BJ (cell line): ENCODE measurements at regions not wholly inside any gene's neighbourhood (a gene's known extent, or its start where the extent isn't known, plus 50 kb on each side); places are given as distances from the start of the nearest gene placed in this dataset.
"Not testable (repeated sequence)": the region's sequence is repeated elsewhere in the genome, so short reads cannot be mapped to it uniquely, and the experiment has no call there.

Experiments used
- CTCF ChIA-PET: fragments of 350-600 bp; formaldehyde crosslinking; extraction: SDS; loops from one replicate; lab custom pipeline; 2021; ENCODE audit warnings: antibody characterized with exemption, inconsistent platforms; lab: Yijun Ruan, JAX
- POLR2A ChIA-PET: fragments of 300-600 bp; sonication (Branson Sonifier 250); formaldehyde crosslinking; extraction: SDS; loops from one replicate; lab custom pipeline; 2021; ENCODE audit warnings: antibody characterized with exemption; lab: Charles Lee
- DNase-seq: peaks from one replicate; pipeline ENCODE4 v3.0.0-alpha.2; 2011; ENCODE audit warnings: low read depth
- H3K27me3 ChIP-seq: 2 replicates; pipeline ENCODE4 v1.6.0; 2011; ENCODE audit warnings: low read length; ENCODE audit not compliant: control insufficient read depth, insufficient read depth
- H3K36me3 ChIP-seq: 2 replicates; pipeline ENCODE4 v1.5.1; 2011; ENCODE audit warnings: low read length; ENCODE audit not compliant: control insufficient read depth, insufficient read depth
- H3K4me3 ChIP-seq: 2 replicates; pipeline ENCODE4 v1.5.1; 2011; ENCODE audit warnings: low read depth, mild to moderate bottlenecking, control low read depth, low read length
- TF ChIP-seq, protein P1 (sequence below): IDR thresholded peaks from 2 replicates; pipeline ENCODE4 v1.5.1; 2011; ENCODE audit warnings: low read depth, mild to moderate bottlenecking, control low read depth, inconsistent platforms, low read length, moderate library complexity; ENCODE audit not compliant: insufficient read depth

DNA sequence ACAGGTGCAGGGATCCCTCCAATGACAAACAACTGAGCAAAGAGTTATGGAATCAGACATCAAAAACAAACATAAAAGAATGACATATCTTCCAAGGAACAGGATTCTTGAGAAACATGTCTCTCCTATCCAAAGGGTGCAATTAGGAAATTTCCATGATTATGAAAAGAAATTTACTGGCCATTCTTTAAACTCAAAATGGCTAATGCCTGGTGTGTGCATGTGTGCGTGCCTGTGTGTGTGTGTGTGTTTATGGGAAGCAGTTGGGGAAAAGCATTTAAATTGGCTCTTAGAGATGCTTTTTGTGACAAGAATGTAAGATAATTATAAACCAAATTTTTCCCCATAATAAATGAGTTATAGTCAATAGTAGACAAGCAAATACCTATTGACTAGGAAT lies 320.5 kb upstream of the THBS1 start:
- Histone ChIP-seq H3K36me3 (no peaks in the 10 kb centered on the region), H3K27me3 (no peaks in the 10 kb centered on the region), H3K4me3 (no peak overlapping the region)
- no peak for DNase-seq
- CTCF ChIA-PET, result interaction anchor here (1.5 to 1.8 kb wide), 3 partner anchors 88 to 129 kb away, joined by 3 to 4 read pairs (median 4); no protein-coding TSS in a partner anchor
- TF ChIP-seq, protein P1, sequence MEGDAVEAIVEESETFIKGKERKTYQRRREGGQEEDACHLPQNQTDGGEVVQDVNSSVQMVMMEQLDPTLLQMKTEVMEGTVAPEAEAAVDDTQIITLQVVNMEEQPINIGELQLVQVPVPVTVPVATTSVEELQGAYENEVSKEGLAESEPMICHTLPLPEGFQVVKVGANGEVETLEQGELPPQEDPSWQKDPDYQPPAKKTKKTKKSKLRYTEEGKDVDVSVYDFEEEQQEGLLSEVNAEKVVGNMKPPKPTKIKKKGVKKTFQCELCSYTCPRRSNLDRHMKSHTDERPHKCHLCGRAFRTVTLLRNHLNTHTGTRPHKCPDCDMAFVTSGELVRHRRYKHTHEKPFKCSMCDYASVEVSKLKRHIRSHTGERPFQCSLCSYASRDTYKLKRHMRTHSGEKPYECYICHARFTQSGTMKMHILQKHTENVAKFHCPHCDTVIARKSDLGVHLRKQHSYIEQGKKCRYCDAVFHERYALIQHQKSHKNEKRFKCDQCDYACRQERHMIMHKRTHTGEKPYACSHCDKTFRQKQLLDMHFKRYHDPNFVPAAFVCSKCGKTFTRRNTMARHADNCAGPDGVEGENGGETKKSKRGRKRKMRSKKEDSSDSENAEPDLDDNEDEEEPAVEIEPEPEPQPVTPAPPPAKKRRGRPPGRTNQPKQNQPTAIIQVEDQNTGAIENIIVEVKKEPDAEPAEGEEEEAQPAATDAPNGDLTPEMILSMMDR, result no peak
- POLR2A ChIA-PET, result interaction anchor here (0.7 to 1.5 kb wide), 2 partner anchors 39 to 80 kb away, joined by 5 to 6 read pairs; no protein-coding TSS in a partner anchor

DNA sequence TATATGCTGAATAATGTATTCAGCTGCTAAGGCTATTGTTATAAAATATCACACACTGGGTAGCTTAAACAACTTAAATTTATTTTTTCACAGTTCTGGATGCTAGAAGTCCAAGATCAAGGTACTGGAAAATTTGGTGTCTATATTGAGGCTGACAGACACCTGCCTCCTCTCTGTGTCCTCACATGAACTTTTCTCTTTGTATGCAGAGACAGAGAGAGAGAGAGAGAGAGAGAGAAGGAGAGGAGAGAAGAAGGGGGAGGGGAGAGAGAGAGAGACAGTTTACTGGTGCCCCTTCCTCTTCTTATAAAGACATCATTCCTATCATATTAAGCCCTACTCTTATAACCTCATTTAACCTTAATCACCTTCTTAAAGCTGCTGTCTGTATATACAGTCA lies 320.1 kb upstream of the THBS1 start:
- DNase-seq, result no peak
- Histone ChIP-seq H3K4me3 (no peak overlapping the region), H3K36me3 (no peaks in the 10 kb centered on the region), H3K27me3 (no peaks in the 10 kb centered on the region)
- TF ChIP-seq, protein P1, result no peak
- CTCF ChIA-PET, result interaction anchor here (0.8 to 1.8 kb wide), 7 partner anchors 12 to 319 kb away, joined by 3 to 6 read pairs (median 3); no protein-coding TSS in a partner anchor
- POLR2A ChIA-PET, result interaction anchor here (0.7 to 1.5 kb wide), 11 partner anchors 18 to 397 kb away, joined by 3 to 18 read pairs (median 5); partner anchors contain the start of gene THBS1

DNA sequence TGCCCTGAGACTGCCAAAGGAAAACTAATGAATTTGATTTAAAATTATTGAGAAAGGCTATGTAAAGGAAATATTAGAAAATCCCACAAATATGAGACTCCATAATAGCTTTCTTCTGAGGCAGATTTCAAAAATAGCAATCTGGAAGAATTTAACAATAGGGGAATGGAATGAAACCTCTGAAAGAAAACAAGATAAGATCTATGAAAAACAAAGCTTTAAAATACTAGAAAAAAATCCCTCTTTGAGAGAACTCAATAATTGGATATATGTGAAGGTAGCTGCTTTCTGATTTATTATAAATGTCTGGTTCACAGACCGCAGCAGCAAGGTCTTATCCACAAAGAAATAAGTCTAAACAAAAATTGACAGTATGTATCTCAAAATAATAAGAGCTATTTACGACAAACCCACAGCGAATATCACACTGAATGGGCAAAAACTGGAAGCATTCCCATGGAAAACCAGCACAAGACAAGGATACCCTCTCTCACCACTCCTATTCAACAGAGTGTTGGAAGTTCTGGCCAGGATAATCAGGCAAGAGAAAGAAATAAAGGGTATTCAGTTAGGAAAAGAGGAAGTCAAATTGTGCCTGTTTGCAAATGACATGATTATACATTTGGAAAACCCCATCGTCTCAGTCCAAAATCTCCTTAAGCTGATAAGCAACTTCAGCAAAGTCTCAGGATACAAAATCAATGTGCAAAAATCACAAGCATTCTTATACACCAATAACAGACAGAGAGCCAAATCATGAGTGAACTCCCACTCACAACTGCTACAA lies 319.3 kb upstream of the THBS1 start:
- ChIA-PET POLR2A (interaction anchor here (0.5 to 1.5 kb wide), 14 partner anchors 19 to 398 kb away, joined by 3 to 18 read pairs (median 4); partner anchors contain the start of gene THBS1), CTCF (interaction anchor here (0.8 to 1.8 kb wide), 8 partner anchors 11 to 318 kb away, joined by 3 to 6 read pairs (median 3); no protein-coding TSS in a partner anchor)
- not testable (repeated sequence) for H3K36me3 ChIP-seq, H3K4me3 ChIP-seq, DNase-seq, H3K27me3 ChIP-seq

DNA sequence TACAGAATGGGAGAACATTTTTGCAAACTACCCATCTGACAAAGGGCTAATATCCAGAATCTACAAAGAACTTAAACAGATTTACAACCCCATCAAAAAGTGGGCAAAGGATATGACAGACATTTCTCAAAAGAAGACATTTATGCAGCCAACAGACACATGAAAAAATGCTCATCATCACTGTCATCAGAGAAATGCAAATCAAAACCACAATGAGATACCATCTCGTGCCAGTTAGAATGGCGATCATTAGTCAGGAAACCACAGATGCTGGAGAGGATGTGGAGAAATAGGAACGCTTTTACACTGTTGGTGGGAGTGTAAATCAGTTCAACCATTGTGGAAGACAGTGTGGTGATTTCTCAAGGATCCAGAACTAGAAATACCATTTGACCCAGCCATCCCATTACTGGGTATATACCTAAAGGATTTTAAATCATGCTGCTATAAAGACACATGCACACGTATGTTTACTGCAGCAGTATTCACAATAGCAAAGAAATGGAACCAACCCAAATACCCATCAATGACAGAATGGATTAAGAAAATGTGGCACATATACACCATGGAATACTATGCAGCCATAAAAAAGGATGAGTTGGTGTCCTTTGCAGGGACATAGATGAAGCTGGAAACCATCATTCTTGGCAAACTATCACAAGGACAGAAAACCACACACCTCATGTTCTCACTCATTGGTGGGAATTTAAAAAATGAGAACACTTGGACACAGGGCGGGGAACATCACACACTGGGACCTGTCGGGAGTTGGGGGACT lies 317.7 kb upstream of the THBS1 start:
- H3K4me3 ChIP-seq, POLR2A ChIA-PET, H3K27me3 ChIP-seq, DNase-seq, CTCF ChIA-PET, H3K36me3 ChIP-seq: not testable (repeated sequence)

DNA sequence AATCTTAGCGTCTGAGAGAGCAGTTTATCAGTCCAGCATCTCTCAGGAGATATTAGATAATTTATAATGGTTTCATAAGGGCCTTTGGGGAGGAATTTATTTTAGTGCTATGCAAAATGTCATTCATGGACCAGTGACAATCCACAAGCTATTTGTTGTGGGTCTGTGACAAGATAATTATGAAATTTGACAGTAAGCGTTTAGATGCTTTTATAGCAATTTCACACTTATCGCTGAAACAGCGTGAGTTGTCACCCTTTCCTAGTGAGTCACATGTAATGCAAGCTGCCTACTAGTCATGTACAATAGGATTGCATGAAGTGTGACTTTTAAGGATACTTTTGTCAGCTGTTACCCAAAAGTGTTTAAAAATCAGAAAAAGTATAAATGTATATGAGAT lies 315.6 kb upstream of the THBS1 start:
- ChIA-PET POLR2A (interaction anchor here (0.6 kb wide), 1 partner anchor 66 kb away, joined by 3 read pairs; no protein-coding TSS in a partner anchor), CTCF (interaction anchor here (1.5 kb wide), 1 partner anchor 315 kb away, joined by 4 read pairs; no protein-coding TSS in a partner anchor)
- DNase-seq, result no peak
- Histone ChIP-seq H3K36me3 (no peaks in the 10 kb centered on the region), H3K4me3 (no peak overlapping the region), H3K27me3 (no peaks in the 10 kb centered on the region)
- TF ChIP-seq, protein P1, result no peak

DNA sequence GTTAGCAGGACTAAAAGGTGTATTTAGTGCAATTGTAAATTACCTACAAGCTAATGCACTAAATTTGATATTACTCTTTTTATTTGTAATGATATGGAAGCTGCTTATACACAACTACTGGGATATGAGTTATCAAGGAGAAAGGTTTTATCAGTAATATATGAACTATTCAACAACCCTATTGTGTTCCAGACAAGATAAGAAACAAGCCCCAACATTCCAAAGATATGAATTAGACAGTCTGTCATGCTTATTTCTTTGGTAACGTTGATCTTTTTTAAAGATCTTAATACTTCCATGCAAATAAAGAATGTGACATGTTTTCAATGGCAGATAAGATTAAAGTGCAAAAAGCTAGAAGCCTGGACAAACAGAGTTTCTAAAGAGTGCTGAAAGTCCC lies 314.0 kb upstream of the THBS1 start:
- CTCF ChIA-PET, result no interaction called here

More for the DNA sequence above, 314.0 kb upstream of the THBS1 start:
- TF ChIP-seq, protein P1, result no peak
- Histone ChIP-seq H3K27me3 (no peaks in the 10 kb centered on the region), H3K36me3 (no peaks in the 10 kb centered on the region), H3K4me3 (no peak overlapping the region)
- DNase-seq, result no peak
- POLR2A ChIA-PET, result no interaction called here
